ENCODE measurements at regions not wholly inside any gene's neighbourhood (a gene's known extent, or its start where the extent isn't known, plus 50 kb on each side); places are given as distances from the start of the nearest gene placed in this dataset.
A peak's percentile ranks its signal among the peaks of the same experiment; 100 is the strongest.

GRCh38 chr1:232422898-232423297 lies 207.0 kb downstream of the SIPA1L2 start:
- H3F3A ChIP-seq (ENCODE audit: low read length, unreplicated experiment): no peaks in the 10 kb centered on the region
- POLR2A ChIA-PET (ENCODE audit: unreplicated experiment): interaction anchor here (0.6 kb wide), 1 partner anchor 211 kb away, joined by 4 read pairs; no protein-coding TSS in a partner anchor
- CTCF ChIA-PET: no interaction called here
- peak overlapping the region; percentile 86 for H3K27ac ChIP-seq (ENCODE audit: low read length)
- peaks cover 49% of the 10 kb centered on the region for H3K4me1 ChIP-seq (ENCODE audit: insufficient read depth, low read length)
- no peak overlapping the region for H2AFZ ChIP-seq (ENCODE audit: low read length)
- H3K79me2 ChIP-seq (ENCODE audit: low read length): no peaks in the 10 kb centered on the region
- peak overlapping the region; percentile 47 for H3K4me2 ChIP-seq (ENCODE audit: low read length)
- BruUV-seq (replicated peaks): no TSS peak
- intact Hi-C loops (cut with micrococcal nuclease): loop anchor here (1.0 to 10.0 kb wide), 3 partner anchors 54 to 558 kb away; no protein-coding TSS in a partner anchor
- no peaks in the 10 kb centered on the region for H3K27me3 ChIP-seq (ENCODE audit: low read length)
- DNase-seq (peak; percentile 76), ATAC-seq (peak; percentile 32)
- peak overlapping the region; percentile 66 for H3K9ac ChIP-seq (ENCODE audit: low read length)
- peak overlapping the region; percentile 5; the same call in 1 of the 2 replicates for H3K4me3 ChIP-seq (ENCODE audit: low read length)
- TF ChIP-seq CTCF (conservative IDR thresholded peaks at IDR 0.05; ENCODE audit: low read depth, low read length): no peak
- no peak for TF ChIP-seq EZH2 (IDR thresholded peaks at IDR 0.05; ENCODE audit: low read length, unreplicated experiment)
- TF ChIP-seq EZH2phosphoT487 (IDR thresholded peaks at IDR 0.05; ENCODE audit: borderline replicate concordance, low read length): no peak
- H3K36me3 ChIP-seq (ENCODE audit: low read depth, low read length): no peaks in the 10 kb centered on the region
- H3K9me2 ChIP-seq (replicated peaks; ENCODE audit: low read length): no peaks in the 10 kb centered on the region
- H4K20me1 ChIP-seq (ENCODE audit: low read length): no peaks in the 10 kb centered on the region
- no peaks in the 10 kb centered on the region for H3K9me3 ChIP-seq (ENCODE audit: low read length)

- Histone ChIP-seq H3K9ac (ENCODE audit: low read length) (peak overlapping the region; percentile 66), H3K36me3 (ENCODE audit: low read depth, low read length) (no peaks in the 10 kb centered on the region), H2AFZ (ENCODE audit: low read length) (no peak overlapping the region), H3K27me3 (ENCODE audit: low read length) (no peaks in the 10 kb centered on the region), H3K27ac (ENCODE audit: low read length) (peak overlapping the region; percentile 86), H3K79me2 (ENCODE audit: low read length) (no peaks in the 10 kb centered on the region), H4K20me1 (ENCODE audit: low read length) (no peaks in the 10 kb centered on the region), H3F3A (ENCODE audit: low read length, unreplicated experiment) (no peaks in the 10 kb centered on the region), H3K9me2 (replicated peaks; ENCODE audit: low read length) (no peaks in the 10 kb centered on the region), H3K4me1 (ENCODE audit: insufficient read depth, low read length) (peaks cover 43% of the 10 kb centered on the region), H3K4me2 (ENCODE audit: low read length) (peak overlapping the region; percentile 47), H3K9me3 (ENCODE audit: low read length) (no peaks in the 10 kb centered on the region), H3K4me3 (ENCODE audit: low read length) (peak overlapping the region; percentile 5; the same call in 1 of the 2 replicates)
- ATAC-seq: peak; percentile 75
- no TSS peak for BruUV-seq (replicated peaks)
- ChIA-PET CTCF (interaction anchor here (0.5 to 1.1 kb wide), 3 partner anchors 206 to 554 kb away, joined by 3 to 6 read pairs (median 6); partner anchors contain the start of gene SIPA1L2), POLR2A (ENCODE audit: unreplicated experiment) (no interaction called here)
- intact Hi-C loops (cut with micrococcal nuclease): loop anchor here (1.0 to 10.0 kb wide), 3 partner anchors 55 to 557 kb away; no protein-coding TSS in a partner anchor
- no peak for TF ChIP-seq EZH2 (IDR thresholded peaks at IDR 0.05; ENCODE audit: low read length, unreplicated experiment)
- no peak for TF ChIP-seq EZH2phosphoT487 (IDR thresholded peaks at IDR 0.05; ENCODE audit: borderline replicate concordance, low read length)
- TF ChIP-seq CTCF (conservative IDR thresholded peaks at IDR 0.05; ENCODE audit: low read depth, low read length): no peak
- peak; percentile 92 for DNase-seq
Measured at GRCh38 chr1:232422098-232422497, 207.8 kb downstream of the SIPA1L2 start.

GRCh38 chr1:232421143-232421796 lies 208.7 kb downstream of the SIPA1L2 start:
- Histone ChIP-seq H3K9ac (ENCODE audit: low read length) (peak overlapping the region; percentile 32; the same call in 1 of the 2 replicates), H3K79me2 (ENCODE audit: low read length) (no peaks in the 10 kb centered on the region), H2AFZ (ENCODE audit: low read length) (no peak overlapping the region), H3K27ac (ENCODE audit: low read length) (peak overlapping the region; percentile 86), H3F3A (ENCODE audit: low read length, unreplicated experiment) (no peaks in the 10 kb centered on the region), H3K9me2 (replicated peaks; ENCODE audit: low read length) (no peaks in the 10 kb centered on the region), H3K4me2 (ENCODE audit: low read length) (no peak overlapping the region), H3K4me1 (ENCODE audit: insufficient read depth, low read length) (peaks cover 35% of the 10 kb centered on the region), H3K27me3 (ENCODE audit: low read length) (no peaks in the 10 kb centered on the region), H4K20me1 (ENCODE audit: low read length) (no peaks in the 10 kb centered on the region), H3K9me3 (ENCODE audit: low read length) (no peaks in the 10 kb centered on the region), H3K4me3 (ENCODE audit: low read length) (no peak overlapping the region), H3K36me3 (ENCODE audit: low read depth, low read length) (no peaks in the 10 kb centered on the region)
- intact Hi-C loops (cut with micrococcal nuclease): loop anchor here (10.0 kb wide), 1 partner anchor 556 kb away; no protein-coding TSS in a partner anchor
- POLR2A ChIA-PET (ENCODE audit: unreplicated experiment): no interaction called here
- BruUV-seq (replicated peaks): no TSS peak
- CTCF ChIA-PET: no interaction called here
- TF ChIP-seq EZH2phosphoT487 (IDR thresholded peaks at IDR 0.05; ENCODE audit: borderline replicate concordance, low read length) (no peak), CTCF (conservative IDR thresholded peaks at IDR 0.05; ENCODE audit: low read depth, low read length) (no peak), EZH2 (IDR thresholded peaks at IDR 0.05; ENCODE audit: low read length, unreplicated experiment) (no peak)
- ATAC-seq (no peak), DNase-seq (no peak)

Data from PC-3 (cell line).